ENCODE measurements at regions not wholly inside any gene's neighbourhood (a gene's known extent, or its start where the extent isn't known, plus 50 kb on each side); places are given as distances from the start of the nearest gene placed in this dataset.

DNA sequence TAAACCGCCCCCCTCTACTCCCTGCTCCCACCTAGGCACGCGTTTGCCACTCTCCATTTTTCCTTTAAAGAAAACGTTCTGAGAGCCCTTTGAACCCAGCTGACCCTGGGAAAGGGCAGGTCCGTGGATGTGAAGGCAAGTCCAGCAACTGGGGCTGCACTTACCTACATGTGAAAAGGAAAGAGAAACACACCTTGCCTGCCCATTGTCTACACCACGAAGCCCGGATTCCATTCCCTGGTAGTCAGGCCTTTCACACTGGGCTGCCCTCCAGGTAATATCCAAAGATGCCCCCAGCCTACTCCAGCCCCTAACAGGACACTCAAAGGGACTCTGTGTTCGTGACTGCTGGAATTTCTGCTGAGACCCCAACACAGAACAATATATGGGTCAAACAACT, 94.4 kb downstream of the CD83 start:
- 65 to 77% methylated on average over 8 of the region's 8 CpGs for WGBS, 2 donors
- DNase-seq (no peak), ATAC-seq (ENCODE audit: insufficient read depth, low FRiP score) (no peak)
- Histone ChIP-seq H3K9ac (ENCODE audit: insufficient read depth in 1 of 2, low read length in 2 of 2) (no peak overlapping the region), H3K9me3 (ENCODE audit: control insufficient read depth in 4 of 4, insufficient read depth in 3 of 4, low read length in 3 of 4) (no peaks in the 10 kb centered on the region), H3K36me3 (ENCODE audit: control insufficient read depth in 4 of 4, insufficient read depth in 4 of 4, low read length in 4 of 4) (no peaks in the 10 kb centered on the region), H3K27me3 (ENCODE audit: control insufficient read depth in 3 of 3, insufficient read depth in 3 of 3, low read length in 2 of 3) (no peaks in the 10 kb centered on the region), H3K4me3 (no peak overlapping the region), H3K27ac (ENCODE audit: low read depth in 1 of 2, low read length in 1 of 2) (no peak overlapping the region), H3K4me1 (ENCODE audit: control insufficient read depth in 5 of 5, insufficient read depth in 5 of 5, low read length in 5 of 5) (peaks cover 0 to 12% (median 5%) of the 10 kb centered on the region in 5 donors)
- no peak for TF ChIP-seq CTCF (IDR thresholded peaks at IDR 0.05; ENCODE audit: control extremely low read depth, extremely low read depth)

- H3K27ac ChIP-seq (ENCODE audit: low read depth in 1 of 2, low read length in 1 of 2): no peak overlapping the region
- no peaks in the 10 kb centered on the region for H3K9me3 ChIP-seq (ENCODE audit: control insufficient read depth in 4 of 4, insufficient read depth in 3 of 4, low read length in 3 of 4)
- DNase-seq: no peak
- H3K4me1 ChIP-seq (ENCODE audit: control insufficient read depth in 5 of 5, insufficient read depth in 5 of 5, low read length in 5 of 5): peaks cover 0 to 12% (median 5%) of the 10 kb centered on the region in 5 donors
- no peak overlapping the region for H3K4me3 ChIP-seq
- H3K36me3 ChIP-seq (ENCODE audit: control insufficient read depth in 4 of 4, insufficient read depth in 4 of 4, low read length in 4 of 4): no peaks in the 10 kb centered on the region
- 96 to 97% methylated on average over 5 of the region's 5 CpGs for WGBS, 2 donors
- ATAC-seq (ENCODE audit: insufficient read depth, low FRiP score): no peak
- TF ChIP-seq CTCF (IDR thresholded peaks at IDR 0.05; ENCODE audit: control extremely low read depth, extremely low read depth): no peak
- H3K27me3 ChIP-seq (ENCODE audit: control insufficient read depth in 3 of 3, insufficient read depth in 3 of 3, low read length in 2 of 3): no peaks in the 10 kb centered on the region
- no peak overlapping the region for H3K9ac ChIP-seq (ENCODE audit: insufficient read depth in 1 of 2, low read length in 2 of 2)
Measured at GRCh38 chr6:14212632-14213031, 95.1 kb downstream of the CD83 start.

GRCh38 chr6:14216946-14217684, 99.5 kb downstream of the CD83 start:
- Histone ChIP-seq H3K36me3 (ENCODE audit: control insufficient read depth in 4 of 4, insufficient read depth in 4 of 4, low read length in 4 of 4) (no peaks in the 10 kb centered on the region), H3K27me3 (ENCODE audit: control insufficient read depth in 3 of 3, insufficient read depth in 3 of 3, low read length in 2 of 3) (no peaks in the 10 kb centered on the region), H3K9ac (ENCODE audit: insufficient read depth in 1 of 2, low read length in 2 of 2) (no peak overlapping the region), H3K4me1 (ENCODE audit: control insufficient read depth in 5 of 5, insufficient read depth in 5 of 5, low read length in 5 of 5) (peaks cover 0 to 5% (median 0%) of the 10 kb centered on the region in 5 donors), H3K4me3 (no peak overlapping the region), H3K27ac (ENCODE audit: low read depth in 1 of 2, low read length in 1 of 2) (no peak overlapping the region), H3K9me3 (ENCODE audit: control insufficient read depth in 4 of 4, insufficient read depth in 3 of 4, low read length in 3 of 4) (no peaks in the 10 kb centered on the region)
- ATAC-seq (ENCODE audit: insufficient read depth, low FRiP score) (no peak), DNase-seq (no peak)
- 86 to 92% methylated on average over 13 of the region's 13 CpGs for WGBS, 2 donors
- no peak for TF ChIP-seq CTCF (IDR thresholded peaks at IDR 0.05; ENCODE audit: control extremely low read depth, extremely low read depth)
